ENCODE measurements at regions not wholly inside any gene's neighbourhood (a gene's known extent, or its start where the extent isn't known, plus 50 kb on each side); places are given as distances from the start of the nearest gene placed in this dataset.
"Not testable (repeated sequence)": the region's sequence is repeated elsewhere in the genome, so short reads cannot be mapped to it uniquely, and the experiment has no call there.

DNA sequence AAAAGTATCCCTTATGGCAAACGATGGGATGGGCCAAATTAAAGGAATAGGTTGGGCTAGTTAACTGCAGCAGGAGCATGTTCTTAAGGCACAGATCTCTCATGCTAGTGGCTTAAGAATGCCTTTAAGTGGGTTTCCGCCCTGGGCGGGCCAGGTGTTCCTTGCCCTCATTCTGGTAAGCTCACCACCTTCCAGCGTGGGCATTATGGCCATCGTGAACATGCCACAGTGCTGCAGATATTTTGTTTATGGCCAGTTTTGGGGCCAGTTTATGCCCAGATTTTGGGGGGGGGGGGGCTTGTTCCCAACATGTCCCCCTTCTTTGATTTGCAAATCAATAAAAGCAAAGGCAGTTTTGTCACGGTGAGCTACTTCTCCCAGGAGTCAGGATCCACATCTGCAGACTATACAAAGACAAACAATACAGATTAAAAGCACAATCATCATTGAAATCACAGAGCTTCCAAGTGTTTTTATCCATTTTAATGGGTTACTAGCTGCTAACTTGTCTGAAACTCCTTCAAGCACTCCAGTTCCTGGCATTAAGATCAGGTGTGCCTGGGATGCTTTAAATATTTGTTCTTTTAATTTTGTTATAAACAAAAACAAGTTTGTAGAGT is 563.3 kb upstream of the MBL2 start:
- DNase-seq (ENCODE audit: low spot score) = not testable (repeated sequence)

DNA sequence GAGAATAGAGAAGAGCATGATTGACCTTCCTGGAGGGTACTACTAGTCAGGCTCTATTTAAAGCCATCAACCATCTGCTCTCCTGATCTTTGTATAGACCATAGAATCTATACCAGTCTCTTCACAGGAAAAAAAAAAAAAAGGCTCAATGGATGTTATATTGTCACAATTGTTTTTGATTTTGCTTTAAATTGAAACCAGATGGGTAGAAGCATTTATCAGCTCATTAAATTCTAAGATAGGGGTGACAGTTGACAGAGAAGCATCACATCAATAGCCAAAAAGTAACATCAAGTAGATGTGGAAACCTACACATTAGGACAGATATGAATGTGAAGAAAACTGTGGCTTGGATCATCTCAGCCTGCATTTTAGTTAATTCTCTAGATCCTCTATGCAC is 558.9 kb upstream of the MBL2 start:
- no peak for DNase-seq (ENCODE audit: low spot score)

DNA sequence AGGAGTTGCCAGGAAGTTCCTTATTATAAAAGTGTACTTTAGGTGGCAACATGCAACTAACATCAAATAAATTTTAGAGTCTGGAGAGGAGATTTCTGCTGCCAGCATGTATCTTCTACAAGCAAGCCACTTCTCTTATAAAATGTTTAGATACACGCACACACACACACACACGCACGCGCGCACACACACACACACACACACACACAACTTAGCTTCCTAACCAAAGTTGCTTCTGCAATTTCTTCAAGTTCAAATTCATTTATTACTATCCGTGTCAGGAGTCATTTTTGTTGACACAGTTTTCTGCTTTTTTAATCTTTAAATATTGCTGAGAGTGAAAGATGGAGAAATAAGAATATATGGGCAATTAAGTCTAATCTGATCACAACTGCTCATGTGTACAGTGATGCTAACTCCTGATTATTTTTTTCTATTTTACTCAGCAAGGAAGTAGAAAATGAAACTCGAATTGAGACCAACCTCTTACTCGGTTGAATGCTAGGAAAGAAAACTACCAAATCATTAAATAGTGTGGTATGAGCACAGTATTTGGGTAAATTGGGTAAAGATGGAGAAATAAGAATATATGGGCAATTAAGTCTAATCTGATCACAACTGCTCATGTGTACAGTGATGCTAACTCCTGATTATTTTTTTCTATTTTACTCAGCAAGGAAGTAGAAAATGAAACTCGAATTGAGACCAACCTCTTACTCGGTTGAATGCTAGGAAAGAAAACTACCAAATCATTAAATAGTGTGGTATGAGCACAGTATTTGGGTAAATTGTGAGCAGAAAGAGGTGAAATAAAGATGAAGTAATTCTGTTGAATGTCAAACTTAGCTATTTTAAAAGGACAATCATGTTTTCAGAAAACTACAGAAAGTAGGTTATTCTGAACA is 554.1 kb upstream of the MBL2 start:
- DNase-seq (ENCODE audit: low spot score) = not testable (repeated sequence)

- DNase-seq (ENCODE audit: low spot score) = peak; percentile 53
These were observed 552.5 kb upstream of the MBL2 start for GRCh38 chr10:53325066-53325465.

DNA sequence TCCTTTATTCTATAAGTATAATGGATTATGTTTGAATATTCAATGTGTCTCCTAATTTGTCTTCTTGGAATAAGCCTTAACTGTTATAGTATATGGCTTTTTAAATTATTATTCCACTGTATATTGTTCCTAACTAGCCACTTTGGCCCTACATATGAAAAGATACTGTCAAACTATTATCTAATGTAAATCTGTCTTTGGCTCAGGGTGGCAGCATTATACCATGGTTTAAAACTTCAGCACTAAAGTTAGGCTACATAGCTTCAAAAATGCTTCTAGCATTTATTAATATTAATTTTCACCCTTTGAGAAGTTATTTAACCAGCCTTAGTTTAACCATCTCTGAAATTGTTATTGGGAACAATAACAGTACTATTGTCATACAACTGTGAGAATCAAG is 543.1 kb upstream of the MBL2 start:
- no peak for DNase-seq (ENCODE audit: low spot score)

GRCh38 chr10:53314876-53315275 is 542.3 kb upstream of the MBL2 start:
- peak; percentile 74 for DNase-seq (ENCODE audit: low spot score)

DNA sequence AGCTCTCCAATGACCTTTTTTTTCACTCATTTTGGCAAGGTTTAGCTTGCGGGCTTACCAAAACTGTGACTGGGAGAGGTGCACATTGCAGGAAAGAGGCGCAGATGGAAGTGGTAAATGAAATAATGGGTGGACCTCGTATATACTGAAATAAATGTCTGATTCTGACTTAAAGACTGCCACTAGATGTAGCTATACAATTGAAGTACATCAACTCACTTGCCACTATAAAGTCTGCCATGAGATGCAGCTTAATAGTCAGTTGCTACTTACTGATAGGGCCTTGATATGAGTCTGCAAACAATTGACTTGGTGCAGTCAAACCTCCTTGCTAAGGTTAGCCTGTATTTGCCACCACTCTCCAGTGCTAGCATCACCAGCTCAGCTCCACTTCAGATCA is 525.9 kb upstream of the MBL2 start:
- DNase-seq (ENCODE audit: low spot score) = no peak

GRCh38 chr10:53284615-53285182 is 512.1 kb upstream of the MBL2 start:
- no peak for DNase-seq (ENCODE audit: low spot score)

- DNase-seq (ENCODE audit: low spot score) = no peak
These were observed 504.2 kb upstream of the MBL2 start for GRCh38 chr10:53276797-53277196.

DNA sequence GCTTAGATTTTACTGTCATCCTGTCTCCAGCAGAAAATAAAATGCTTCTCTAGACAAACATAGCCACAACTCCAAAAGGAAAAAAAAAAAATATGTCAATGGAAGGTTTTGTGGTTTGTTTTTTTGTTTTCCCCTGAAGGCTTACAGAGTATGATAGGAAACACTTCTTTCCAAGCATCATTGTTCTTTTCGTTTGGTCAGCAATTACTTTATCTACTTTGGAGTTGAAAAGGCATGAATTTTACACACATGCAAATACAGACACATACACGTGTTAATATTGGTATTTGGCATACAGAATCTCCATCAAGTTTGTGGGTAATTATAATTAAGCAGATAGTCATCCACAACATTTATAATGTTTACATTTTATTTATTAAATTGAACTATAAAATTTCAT is 496.9 kb upstream of the MBL2 start:
- no peak for DNase-seq (ENCODE audit: low spot score)

DNA sequence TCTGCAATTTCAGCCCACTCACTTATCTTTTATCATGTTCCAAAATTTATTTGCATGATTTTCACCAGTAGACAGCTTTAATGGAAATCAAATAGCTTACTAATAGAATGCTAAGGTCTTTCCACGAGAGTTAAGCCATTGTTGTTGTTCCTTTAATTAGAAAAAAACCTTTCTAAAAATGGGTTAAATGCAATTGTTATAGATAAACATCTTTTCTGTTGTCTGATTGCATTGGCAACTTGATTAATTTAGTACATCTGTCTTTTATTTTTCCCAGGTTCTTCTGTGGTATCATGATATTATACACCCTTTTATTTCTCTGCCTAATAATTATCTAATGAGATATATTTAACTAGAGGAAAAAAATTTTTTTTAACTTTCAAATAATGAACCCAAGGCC is 487.6 kb upstream of the MBL2 start:
- no peak for DNase-seq (ENCODE audit: low spot score)

DNA sequence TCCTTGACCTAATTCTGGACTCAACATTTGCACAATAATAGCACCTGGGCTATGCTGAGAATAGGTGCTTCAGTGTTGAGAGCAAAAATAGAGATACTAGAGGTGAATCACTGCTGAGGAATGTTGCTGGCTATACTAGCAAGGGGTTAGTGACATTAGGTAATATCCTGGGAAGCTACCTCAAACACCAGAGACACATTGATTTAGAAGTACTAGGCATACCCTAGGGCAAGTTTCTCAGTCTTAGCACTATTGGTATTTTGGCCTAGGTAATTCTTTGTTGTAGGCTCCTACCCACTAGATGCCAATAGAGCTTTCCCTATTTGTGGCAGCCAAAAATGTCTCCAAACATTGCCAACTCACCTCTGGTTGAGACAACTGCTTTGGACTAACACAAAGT is 484.0 kb upstream of the MBL2 start:
- DNase-seq (ENCODE audit: low spot score) = no peak

DNA sequence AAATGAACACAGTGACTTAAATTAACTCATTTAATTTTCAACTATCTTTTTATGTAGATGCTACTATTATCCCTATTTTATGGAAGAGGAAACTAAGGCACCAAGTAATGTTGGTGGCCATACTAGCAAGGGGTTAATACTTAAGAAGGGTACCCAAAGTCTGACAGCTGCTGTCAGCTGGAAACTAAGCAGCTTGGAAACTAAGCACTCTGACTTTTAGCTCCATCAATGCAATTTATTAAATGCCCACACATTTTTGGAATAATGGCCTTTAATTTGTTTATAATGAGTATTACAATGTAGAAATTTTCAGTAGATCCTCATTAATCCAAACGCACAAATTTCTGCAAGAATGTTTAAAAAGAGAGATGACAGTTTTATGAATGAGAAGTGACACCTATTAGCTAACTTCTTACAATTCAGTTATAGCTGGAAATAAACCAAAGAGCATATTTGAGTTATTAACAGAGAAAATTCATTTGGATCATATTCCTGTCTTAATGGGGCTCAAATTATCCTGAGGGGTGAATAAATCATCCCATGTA is 483.1 kb upstream of the MBL2 start:
- no peak for DNase-seq (ENCODE audit: low spot score)

DNA sequence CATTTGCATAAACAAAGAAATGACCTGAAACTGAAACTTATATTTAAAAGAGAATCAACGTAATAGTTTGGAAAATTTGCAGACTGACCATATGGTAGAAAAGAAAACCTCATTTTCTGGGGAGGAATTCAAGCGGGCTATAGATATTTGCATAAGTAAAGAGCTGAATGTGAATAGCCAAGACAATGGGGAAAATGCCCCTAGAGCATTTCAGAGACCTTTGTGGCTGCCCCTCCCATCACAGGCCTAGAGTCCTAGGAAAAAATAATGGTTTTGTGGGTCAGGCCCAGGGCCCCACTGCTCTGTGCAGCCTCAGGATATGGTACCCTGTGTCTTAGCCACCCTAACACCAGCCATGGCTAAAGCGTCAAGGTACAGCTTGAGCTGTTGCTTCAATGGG is 480.6 kb upstream of the MBL2 start:
- DNase-seq (ENCODE audit: low spot score) = no peak

- DNase-seq (ENCODE audit: low spot score) = no peak
These were observed 467.3 kb upstream of the MBL2 start for GRCh38 chr10:53239873-53240272.

- no peak for DNase-seq (ENCODE audit: low spot score)
These were observed 464.4 kb upstream of the MBL2 start for GRCh38 chr10:53236941-53237340.

DNA sequence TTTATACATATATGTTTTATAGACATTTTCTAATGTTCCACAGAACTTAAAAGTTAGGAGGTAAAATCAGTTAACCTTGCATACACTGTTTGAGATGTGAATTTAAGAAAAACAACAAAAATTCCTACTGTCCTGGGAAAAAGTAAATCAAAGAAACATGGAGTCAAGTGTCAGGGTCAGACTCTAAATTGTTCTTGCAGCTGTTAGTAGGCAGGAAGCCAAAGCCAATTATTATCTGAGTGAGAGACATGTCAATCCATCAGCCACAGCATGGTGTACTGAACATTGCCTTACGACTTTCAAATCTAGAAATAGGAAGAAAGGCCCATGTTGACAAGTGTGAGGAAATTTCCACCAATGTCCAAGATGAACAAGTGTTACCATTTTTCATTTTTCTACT is 461.2 kb upstream of the MBL2 start:
- no peak for DNase-seq (ENCODE audit: low spot score)

DNA sequence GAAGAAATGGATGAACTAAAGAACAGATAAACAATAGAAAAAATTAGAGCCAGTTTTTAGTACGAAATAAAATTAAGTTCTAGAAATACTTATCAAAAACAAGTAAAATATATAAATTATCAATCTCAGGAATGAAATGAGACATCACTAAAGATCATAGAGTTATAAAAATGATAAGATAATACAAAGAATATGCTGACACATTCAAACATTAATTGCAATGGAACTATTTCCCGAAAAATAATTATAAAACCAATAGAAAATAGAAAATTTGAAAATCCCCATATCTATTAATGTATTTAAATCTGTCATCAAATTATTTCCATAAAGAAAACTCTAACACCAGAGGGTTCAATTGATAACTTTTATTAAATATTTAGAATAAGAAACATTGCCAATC is 458.1 kb upstream of the MBL2 start:
- no peak for DNase-seq (ENCODE audit: low spot score)

GRCh38 chr10:53223851-53224250 is 451.3 kb upstream of the MBL2 start:
- DNase-seq (ENCODE audit: low spot score) = no peak

- DNase-seq (ENCODE audit: low spot score) = no peak
These were observed 450.2 kb upstream of the MBL2 start for GRCh38 chr10:53222806-53223205.

- peak; percentile 20 for DNase-seq (ENCODE audit: low spot score)
These were observed 437.5 kb upstream of the MBL2 start for GRCh38 chr10:53209944-53210611.

DNA sequence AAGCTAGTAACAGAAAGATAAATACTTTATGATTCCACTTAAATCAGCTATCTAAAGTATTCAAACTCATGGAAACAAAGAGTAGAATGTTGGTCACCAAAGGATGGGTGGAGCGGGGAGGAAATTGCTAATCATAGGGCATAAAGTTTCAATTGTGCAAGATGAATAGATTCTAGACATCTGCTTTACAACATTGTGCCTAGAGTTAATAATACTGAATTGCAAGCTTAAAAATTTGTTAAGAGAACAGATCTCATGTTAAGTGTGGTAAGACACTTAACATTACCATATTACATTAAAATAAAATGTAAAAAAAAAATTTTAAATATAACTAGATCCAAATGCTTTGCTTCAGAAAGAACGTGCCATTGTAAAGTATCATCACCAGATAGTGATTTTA is 411.1 kb upstream of the MBL2 start:
- DNase-seq (ENCODE audit: low spot score) = no peak

DNA sequence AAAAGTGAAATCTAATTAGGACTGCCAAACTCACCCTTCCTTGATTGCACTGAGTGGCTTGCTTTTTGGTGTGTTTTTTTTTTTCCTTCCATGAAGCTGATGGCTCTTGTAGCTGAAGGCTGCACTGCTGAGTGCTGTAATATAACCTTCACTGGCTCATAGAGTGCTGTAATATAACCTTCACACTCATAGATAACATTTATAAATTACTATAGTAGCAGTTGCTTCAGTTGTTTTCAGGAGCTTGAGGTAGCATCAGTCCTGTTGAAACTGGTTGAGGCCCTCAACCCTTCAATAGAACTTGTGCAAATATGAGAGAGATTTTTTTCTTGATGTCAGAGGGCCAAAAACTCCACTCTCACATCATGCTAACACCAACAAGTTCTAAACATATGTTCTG is 404.9 kb upstream of the MBL2 start:
- no peak for DNase-seq (ENCODE audit: low spot score)
